ENCODE measurements at regions not wholly inside any gene's neighbourhood (a gene's known extent, or its start where the extent isn't known, plus 50 kb on each side); places are given as distances from the start of the nearest gene placed in this dataset.
"Not testable (repeated sequence)": the region's sequence is repeated elsewhere in the genome, so short reads cannot be mapped to it uniquely, and the experiment has no call there.

- no peak for DNase-seq (ENCODE audit: low read depth in 4 of 4, low spot score in 3 of 4)
These were observed 739.5 kb upstream of the SALL3 start for GRCh38 chr18:78240101-78240500.

GRCh38 chr18:78240627-78241252, 738.9 kb upstream of the SALL3 start:
- no peak for DNase-seq (ENCODE audit: low read depth in 4 of 4, low spot score in 3 of 4)

- no peak for DNase-seq (ENCODE audit: low read depth in 4 of 4, low spot score in 3 of 4)
These were observed 737.9 kb upstream of the SALL3 start for GRCh38 chr18:78241535-78242253.

- DNase-seq (ENCODE audit: low read depth in 4 of 4, low spot score in 3 of 4): no peak
These were observed 737.4 kb upstream of the SALL3 start for GRCh38 chr18:78242254-78242643.

GRCh38 chr18:78242806-78243205, 736.8 kb upstream of the SALL3 start:
- DNase-seq (ENCODE audit: low read depth in 4 of 4, low spot score in 3 of 4): peak in 2 of 4 donors; percentile 33 to 50

- no peak for DNase-seq (ENCODE audit: low read depth in 4 of 4, low spot score in 3 of 4)
These were observed 734.8 kb upstream of the SALL3 start for GRCh38 chr18:78244779-78245178.

- no peak for DNase-seq (ENCODE audit: low read depth in 4 of 4, low spot score in 3 of 4)
These were observed 734.2 kb upstream of the SALL3 start for GRCh38 chr18:78245451-78245850.

- peak in 1 of 4 donors; percentile 26 for DNase-seq (ENCODE audit: low read depth in 4 of 4, low spot score in 3 of 4)
These were observed 733.6 kb upstream of the SALL3 start for GRCh38 chr18:78246050-78246449.

GRCh38 chr18:78246588-78246987, 733.0 kb upstream of the SALL3 start:
- no peak for DNase-seq (ENCODE audit: low read depth in 4 of 4, low spot score in 3 of 4)

GRCh38 chr18:78247615-78248289, 731.9 kb upstream of the SALL3 start:
- DNase-seq (ENCODE audit: low read depth in 4 of 4, low spot score in 3 of 4): no peak

- no peak for DNase-seq (ENCODE audit: low read depth in 4 of 4, low spot score in 3 of 4)
These were observed 724.6 kb upstream of the SALL3 start for GRCh38 chr18:78255013-78255412.

- peak in 2 of 4 donors; percentile 14 to 37 for DNase-seq (ENCODE audit: low read depth in 4 of 4, low spot score in 3 of 4)
These were observed 711.2 kb upstream of the SALL3 start for GRCh38 chr18:78268226-78268988.

GRCh38 chr18:78271790-78272189, 707.8 kb upstream of the SALL3 start:
- no peak for DNase-seq (ENCODE audit: low read depth in 4 of 4, low spot score in 3 of 4)

GRCh38 chr18:78273876-78274275, 705.7 kb upstream of the SALL3 start:
- DNase-seq (ENCODE audit: low read depth in 4 of 4, low spot score in 3 of 4): no peak

GRCh38 chr18:78283425-78283824, 696.2 kb upstream of the SALL3 start:
- not testable (repeated sequence) for DNase-seq (ENCODE audit: low read depth in 4 of 4, low spot score in 3 of 4)

- no peak for DNase-seq (ENCODE audit: low read depth in 4 of 4, low spot score in 3 of 4)
These were observed 686.8 kb upstream of the SALL3 start for GRCh38 chr18:78292618-78293380.

- DNase-seq (ENCODE audit: low read depth in 4 of 4, low spot score in 3 of 4): no peak
These were observed 686.1 kb upstream of the SALL3 start for GRCh38 chr18:78293540-78293939.

- peak in 3 of 4 donors; percentile 43 to 52 (median 48) for DNase-seq (ENCODE audit: low read depth in 4 of 4, low spot score in 3 of 4)
These were observed 685.6 kb upstream of the SALL3 start for GRCh38 chr18:78293940-78294541.

- peak in 1 of 4 donors; percentile 25 for DNase-seq (ENCODE audit: low read depth in 4 of 4, low spot score in 3 of 4)
These were observed 684.4 kb upstream of the SALL3 start for GRCh38 chr18:78295262-78295661.

- DNase-seq (ENCODE audit: low read depth in 4 of 4, low spot score in 3 of 4): no peak
These were observed 683.5 kb upstream of the SALL3 start for GRCh38 chr18:78296166-78296565.
